ENCODE measurements at regions not wholly inside any gene's neighbourhood (a gene's known extent, or its start where the extent isn't known, plus 50 kb on each side); places are given as distances from the start of the nearest gene placed in this dataset.

GRCh38 chr9:88028338-88028737 lies 54.0 kb upstream of the CDK20 start:
- no peak for DNase-seq (ENCODE audit: low spot score)

More at GRCh38 chr9:88028338-88028737, 54.0 kb upstream of the CDK20 start:
- H3K9me3 ChIP-seq (ENCODE audit: control insufficient read depth in 4 of 4, low read length in 3 of 4) = no peaks in the 10 kb centered on the region
- H3K4me3 ChIP-seq (ENCODE audit: low read depth in 1 of 3, low read length in 3 of 3) = no peak overlapping the region
- no peak overlapping the region for H3K9ac ChIP-seq (ENCODE audit: low read depth in 1 of 2, low read length in 2 of 2)
- TF ChIP-seq HNF4A (conservative IDR thresholded peaks at IDR 0.05) = no peak
- TF ChIP-seq HNF4G (IDR thresholded peaks at IDR 0.05) = no peak
- TF ChIP-seq TAF1 (conservative IDR thresholded peaks at IDR 0.05) = no peak
- no peak for TF ChIP-seq SP1 (IDR thresholded peaks at IDR 0.05)
- TF ChIP-seq REST (IDR thresholded peaks at IDR 0.05) = no peak
- TF ChIP-seq YY1 (IDR thresholded peaks at IDR 0.05) = no peak
- TF ChIP-seq CTCF (IDR thresholded peaks at IDR 0.05; ENCODE audit: low read depth, low read length, missing input control) = no peak
- TF ChIP-seq FOXA1 (IDR thresholded peaks at IDR 0.05) = no peak
- no peak for TF ChIP-seq ZBTB33 (IDR thresholded peaks at IDR 0.05)
- TF ChIP-seq MAX (IDR thresholded peaks at IDR 0.05) = no peak
- TF ChIP-seq ATF3 (IDR thresholded peaks at IDR 0.05) = no peak
- no peak for TF ChIP-seq EGR1 (IDR thresholded peaks at IDR 0.05; ENCODE audit: low read depth in 2 of 2)
- no peak for TF ChIP-seq RXRA (IDR thresholded peaks at IDR 0.05)
- no peak for TF ChIP-seq GABPA (IDR thresholded peaks at IDR 0.05 in 1 of 2, conservative IDR thresholded peaks at IDR 0.05 in 1 of 2)
- TF ChIP-seq RAD21 (IDR thresholded peaks at IDR 0.05) = no peak
- no peak for TF ChIP-seq JUND (IDR thresholded peaks at IDR 0.05)
- TF ChIP-seq FOXA2 (IDR thresholded peaks at IDR 0.05) = no peak
- no peak for TF ChIP-seq NR2F2 (IDR thresholded peaks at IDR 0.05)
- no peaks in the 10 kb centered on the region for H3K27me3 ChIP-seq (ENCODE audit: control insufficient read depth in 4 of 4, insufficient read depth in 4 of 4, low read length in 3 of 4)
- H3K27ac ChIP-seq (ENCODE audit: low read depth in 1 of 2, low read length in 2 of 2) = no peak overlapping the region
- no peaks in the 10 kb centered on the region for H3K4me1 ChIP-seq (ENCODE audit: control insufficient read depth in 4 of 4, insufficient read depth in 4 of 4, low read length in 3 of 4)
- no peaks in the 10 kb centered on the region for H3K36me3 ChIP-seq (ENCODE audit: control insufficient read depth in 4 of 4, insufficient read depth in 3 of 4, low read depth in 1 of 4, low read length in 3 of 4)
- 89% methylated on average over 2 of the region's 2 CpGs for WGBS
